Cardiac fibroblast (primary cell): ENCODE measurements at regions not wholly inside any gene's neighbourhood (a gene's known extent, or its start where the extent isn't known, plus 50 kb on each side); places are given as distances from the start of the nearest gene placed in this dataset.
"Not testable (repeated sequence)": the region's sequence is repeated elsewhere in the genome, so short reads cannot be mapped to it uniquely, and the experiment has no call there.

Source experiments
- DNase-seq, 2 donors: peaks; one replicate each; pipeline versions ENCODE4 v3.0.0 to v3.0.0-alpha.2; 2010; ENCODE audit warnings: low read depth in 2 of 2
- H3K4me3 ChIP-seq, 2 donors: replicated peaks in 1 of 2; 1 replicate in 1 of 2; 2 replicates in 1 of 2; pipeline ENCODE4 v1.5.1; 2011; ENCODE audit warnings: low read depth in 2 of 2, low read length in 2 of 2, mild to moderate bottlenecking in 2 of 2, moderate library complexity in 1 of 2
- CTCF ChIP-seq: IDR thresholded peaks from one replicate; pipeline ENCODE4 v1.5.1; 2011; ENCODE audit warnings: low read depth, mild to moderate bottlenecking, low read length, inconsistent platforms

- no peak for TF ChIP-seq CTCF
- no peak for DNase-seq
- H3K4me3 ChIP-seq: no peak overlapping the region
These were observed 1113.7 kb downstream of the OTOL1 start for GRCh38 chr3:162610261-162610660.

GRCh38 chr3:162612991-162613390, 1116.4 kb downstream of the OTOL1 start:
- DNase-seq: no peak
- no peak overlapping the region for H3K4me3 ChIP-seq
- no peak for TF ChIP-seq CTCF

- no peak overlapping the region for H3K4me3 ChIP-seq
- TF ChIP-seq CTCF: no peak
- DNase-seq: no peak
These were observed 1129.6 kb downstream of the OTOL1 start for GRCh38 chr3:162626172-162626571.

GRCh38 chr3:162628531-162628930, 1131.9 kb downstream of the OTOL1 start:
- no peak overlapping the region for H3K4me3 ChIP-seq

GRCh38 chr3:162629372-162629771, 1132.8 kb downstream of the OTOL1 start:
- DNase-seq: no peak
- no peak overlapping the region for H3K4me3 ChIP-seq
- TF ChIP-seq CTCF: no peak

More at GRCh38 chr3:162628531-162628930, 1131.9 kb downstream of the OTOL1 start:
- no peak for DNase-seq
- no peak for TF ChIP-seq CTCF

GRCh38 chr3:162632672-162633071, 1136.1 kb downstream of the OTOL1 start:
- H3K4me3 ChIP-seq: no peak overlapping the region
- peak in 1 of 2 donors; percentile 45 for DNase-seq
- no peak for TF ChIP-seq CTCF

- DNase-seq, H3K4me3 ChIP-seq: not testable (repeated sequence)
These were observed 1143.6 kb downstream of the OTOL1 start for GRCh38 chr3:162640208-162640607.
